Retina (tissue), 1 donor: ENCODE measurements at regions not wholly inside any gene's neighbourhood (a gene's known extent, or its start where the extent isn't known, plus 50 kb on each side); places are given as distances from the start of the nearest gene placed in this dataset.
"Not testable (repeated sequence)": the region's sequence is repeated elsewhere in the genome, so short reads cannot be mapped to it uniquely, and the experiment has no call there.

Source experiments
- DNase-seq: peaks from one replicate; pipeline ENCODE4 v3.0.0-alpha.2; 2016

DNA sequence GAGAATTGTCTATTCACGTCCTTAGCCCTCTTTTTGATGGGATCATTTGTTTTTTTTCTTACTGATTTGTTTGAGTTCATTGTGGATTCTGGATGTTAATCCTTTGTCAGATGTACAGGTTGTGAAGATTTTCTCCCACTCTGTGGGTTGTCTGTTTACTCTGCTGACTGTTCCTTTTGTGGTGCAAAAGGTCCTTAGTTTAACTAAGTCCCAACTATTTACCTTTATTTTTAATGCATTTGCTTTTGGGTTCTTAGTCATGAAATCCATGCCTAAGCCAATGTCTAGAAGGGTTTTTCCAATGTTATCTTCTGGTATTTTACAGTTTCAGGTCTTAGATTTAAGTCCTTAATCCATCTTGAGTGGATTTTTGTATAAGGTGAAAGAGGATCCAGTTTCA lies 336.3 kb downstream of the TFAP2B start:
- not testable (repeated sequence) for DNase-seq

DNA sequence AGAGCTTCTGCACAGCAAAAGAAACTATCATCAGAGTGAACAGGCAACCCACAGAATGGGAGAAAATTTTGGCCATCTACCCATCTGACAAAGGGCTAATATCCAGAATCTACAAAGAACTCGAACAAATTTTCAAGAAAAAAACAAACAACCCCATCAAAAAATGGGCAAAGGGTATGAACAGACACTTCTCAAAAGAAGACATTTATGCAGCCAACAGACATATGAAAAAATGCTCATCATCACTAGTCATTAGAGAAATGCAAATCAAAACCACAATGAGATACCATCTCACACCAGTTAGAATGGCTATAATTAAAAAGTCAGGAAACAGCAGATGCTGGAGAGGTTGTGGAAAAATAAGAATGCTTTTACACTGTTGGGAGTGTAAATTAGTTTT lies 340.6 kb downstream of the TFAP2B start:
- not testable (repeated sequence) for DNase-seq

DNA sequence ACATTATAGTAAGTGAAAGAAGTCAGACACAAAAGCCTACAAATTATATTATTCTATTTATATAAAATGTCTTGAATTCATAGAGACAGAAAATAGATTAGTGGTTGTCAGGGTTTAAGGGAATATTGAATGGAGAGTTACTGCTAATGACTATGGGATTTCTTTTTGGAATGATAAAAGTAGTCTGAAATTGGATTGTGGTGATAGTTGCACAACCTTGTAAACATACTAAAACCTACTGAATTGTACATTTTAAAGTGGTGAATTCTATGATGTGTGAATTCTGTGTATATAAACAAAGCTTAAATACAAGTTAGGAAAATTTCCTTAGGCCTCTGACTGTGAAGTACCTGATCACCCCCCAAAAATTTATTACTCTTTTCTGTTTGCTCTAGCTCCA lies 343.1 kb downstream of the TFAP2B start:
- no peak for DNase-seq

DNA sequence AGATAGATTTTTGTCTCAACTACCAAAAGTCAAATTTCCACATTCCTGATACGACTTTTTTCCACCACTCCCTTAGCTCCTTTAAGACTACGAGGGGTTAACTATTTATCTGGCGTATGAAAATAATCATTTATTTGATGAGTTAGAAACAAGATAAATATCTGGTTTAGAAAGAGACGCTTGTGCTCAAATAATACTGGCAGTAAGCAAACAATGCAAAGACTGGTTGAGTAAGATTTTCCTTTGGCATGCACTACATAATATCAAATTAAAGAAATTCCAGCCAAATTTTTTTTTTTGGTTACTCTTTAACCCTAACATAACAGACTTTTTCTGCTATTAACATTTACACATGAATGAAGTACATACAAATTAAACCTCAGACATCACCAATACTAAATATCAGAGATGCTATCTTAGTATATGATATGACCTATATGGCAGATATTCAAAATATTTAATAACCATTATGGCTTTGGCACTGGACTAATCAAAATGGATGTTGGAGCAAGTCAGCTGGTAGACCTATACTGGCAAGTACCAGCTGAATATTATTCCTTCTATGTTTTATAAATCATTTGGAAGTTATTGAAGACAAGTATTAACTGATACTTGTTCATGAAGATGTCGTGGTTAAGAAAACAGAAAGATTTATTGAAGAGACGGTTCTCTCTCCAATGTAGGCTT lies 345.3 kb downstream of the TFAP2B start:
- DNase-seq, result no peak

DNA sequence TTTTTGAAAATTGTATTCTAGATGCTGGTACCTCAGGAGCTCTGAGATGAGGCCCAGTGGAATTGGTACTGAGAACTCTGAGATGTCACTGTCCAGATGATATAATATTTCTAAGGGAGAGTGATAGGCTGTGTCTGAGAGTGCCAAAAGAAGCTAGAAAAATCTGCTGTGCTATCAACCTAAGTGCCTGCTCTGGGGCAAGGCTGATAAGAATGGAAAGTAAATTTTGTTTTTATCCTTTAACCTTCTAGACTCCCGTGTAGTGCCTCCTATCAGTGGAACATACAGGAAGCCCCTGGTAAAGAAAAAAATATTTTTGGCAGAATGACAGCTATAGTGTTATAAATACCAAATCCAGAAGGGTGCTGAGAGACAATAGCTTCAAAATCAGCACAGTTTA lies 348.2 kb downstream of the TFAP2B start:
- no peak for DNase-seq

DNA sequence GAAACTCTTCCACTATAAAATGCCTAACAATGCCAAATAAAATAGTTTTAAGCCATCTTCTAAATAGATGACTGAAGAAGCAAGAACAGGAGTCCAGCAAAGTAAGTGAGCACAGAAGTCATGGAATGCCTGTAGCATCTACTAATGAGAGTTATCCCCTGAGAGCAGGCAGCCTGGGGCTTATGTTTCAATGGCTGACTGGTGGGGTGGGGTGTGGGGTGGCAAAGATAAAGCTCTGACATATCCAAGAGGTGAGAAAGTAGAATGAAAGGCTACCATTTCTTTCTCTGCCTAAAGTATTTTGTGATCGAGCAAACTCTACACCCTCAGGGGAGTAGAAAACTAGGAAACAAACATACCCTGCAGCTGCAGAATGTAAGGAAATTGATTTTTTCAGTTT lies 348.8 kb downstream of the TFAP2B start:
- no peak for DNase-seq

DNA sequence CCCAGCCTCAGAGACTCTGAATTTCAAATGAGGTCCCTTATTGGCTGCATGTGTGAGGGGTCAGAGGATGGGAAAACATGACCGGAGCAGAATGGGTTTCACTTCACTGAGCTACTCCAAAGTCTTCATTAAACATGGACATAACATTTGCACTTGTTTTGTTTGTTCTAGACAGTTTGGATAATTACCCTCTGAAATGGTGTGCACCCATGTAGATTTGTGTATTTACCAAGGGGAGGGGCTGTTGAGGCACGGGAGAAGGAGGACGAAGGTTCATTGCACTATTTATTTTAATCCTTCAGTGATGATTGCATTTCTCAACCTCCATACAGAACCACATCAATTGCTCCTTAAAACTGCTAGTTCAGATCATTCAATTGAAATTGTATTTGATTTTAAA lies 364.2 kb downstream of the TFAP2B start:
- DNase-seq, result no peak

DNA sequence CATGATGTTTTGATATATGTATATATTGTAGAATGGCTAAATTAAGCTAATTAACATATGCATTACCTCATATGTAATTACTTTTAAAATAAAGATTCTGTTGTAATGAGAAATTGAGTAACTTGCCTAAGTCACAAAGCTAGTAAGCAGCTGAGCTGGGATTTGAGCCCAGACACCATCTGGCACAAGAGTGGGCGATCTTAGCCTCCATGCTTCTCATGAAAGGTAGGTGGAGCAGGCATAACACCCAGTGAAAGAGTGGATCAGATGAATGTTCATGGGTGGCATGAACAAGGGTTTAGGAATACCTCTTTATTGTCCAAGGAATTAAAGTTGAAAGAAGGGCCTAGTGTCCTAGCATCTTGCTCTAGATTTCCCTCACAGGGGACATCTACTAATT lies 365.4 kb downstream of the TFAP2B start:
- no peak for DNase-seq

DNA sequence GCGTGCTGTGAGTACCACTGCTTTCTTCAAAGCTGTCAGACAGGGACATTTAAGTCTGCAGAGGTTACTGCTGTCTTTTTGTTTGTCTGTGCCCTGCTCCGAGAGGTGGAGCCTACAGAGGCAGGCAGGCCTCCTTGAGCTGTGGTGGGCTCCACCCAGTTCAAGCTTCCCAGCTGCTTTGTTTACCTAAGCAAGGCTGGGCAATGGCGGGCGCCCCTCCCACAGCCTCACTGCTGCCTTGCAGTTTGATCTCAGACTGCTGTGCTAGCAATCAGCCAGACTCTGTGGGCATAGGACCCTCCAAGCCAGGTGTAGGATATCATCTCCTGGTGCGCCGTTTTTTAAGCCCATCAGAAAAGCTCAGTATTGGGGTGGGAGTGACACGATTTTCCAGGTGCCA lies 374.5 kb downstream of the TFAP2B start:
- DNase-seq, result not testable (repeated sequence)

DNA sequence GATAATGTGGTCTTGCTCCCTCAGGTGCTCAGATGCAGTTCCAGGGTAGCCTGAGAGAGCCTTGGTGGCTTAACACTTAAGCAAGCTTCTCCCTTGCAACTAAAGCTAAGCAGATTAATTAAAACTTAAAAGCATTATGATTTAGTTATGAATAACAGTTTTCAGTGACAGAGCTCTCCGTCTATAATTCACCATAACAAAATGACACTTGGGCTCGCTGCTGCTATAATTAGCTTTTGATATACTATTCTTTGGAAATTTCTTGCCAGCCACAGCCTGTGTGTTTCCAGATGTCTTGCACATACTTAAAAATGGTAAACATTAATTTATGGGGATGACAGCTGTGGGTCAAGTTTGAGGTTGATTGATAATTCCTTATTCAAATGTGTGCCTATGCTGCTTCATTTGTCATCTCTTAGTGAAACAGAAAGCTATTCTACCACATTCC lies 380.5 kb downstream of the TFAP2B start:
- no peak for DNase-seq

DNA sequence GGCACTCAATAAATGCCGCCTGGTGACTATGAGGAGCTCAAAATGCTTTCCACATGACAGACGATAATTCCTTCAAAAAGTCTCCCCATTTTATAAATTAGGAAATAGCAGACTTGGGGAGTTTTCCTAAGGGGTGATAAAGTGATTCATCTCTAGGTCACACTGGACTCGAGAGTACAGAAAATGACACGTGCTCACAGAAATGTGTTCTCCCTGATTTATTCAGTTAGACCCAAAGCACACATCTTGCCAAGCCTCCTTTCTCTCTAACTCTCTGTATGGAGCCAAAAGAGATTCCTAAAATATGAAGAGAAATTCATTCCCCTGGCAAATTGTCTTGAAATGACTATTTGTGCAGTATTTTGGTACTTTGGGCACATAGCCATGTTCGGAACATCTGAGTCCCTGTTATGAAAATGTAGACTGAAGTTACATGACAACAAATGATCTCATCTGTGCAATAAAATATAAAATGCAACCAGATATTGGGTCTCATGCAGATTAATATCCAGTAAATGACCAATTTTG lies 381.1 kb downstream of the TFAP2B start:
- DNase-seq, result no peak

DNA sequence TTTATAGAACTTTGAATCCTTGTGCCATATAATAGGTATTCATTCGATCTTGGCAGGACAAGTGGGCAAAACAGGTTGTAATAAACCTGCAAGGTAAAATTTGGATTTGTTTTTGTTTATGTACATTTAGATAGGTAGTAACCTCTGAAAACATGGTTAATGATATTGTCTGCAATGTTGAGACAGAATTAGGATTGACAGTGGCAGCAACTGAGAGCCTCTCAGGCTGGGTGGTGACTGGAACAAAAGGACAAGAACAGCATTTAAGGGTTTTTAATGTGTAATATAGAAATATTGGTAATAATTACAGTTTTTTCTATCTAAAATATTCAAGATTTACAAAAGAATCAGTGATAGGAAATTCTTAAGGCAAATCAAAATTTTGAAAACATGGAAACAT lies 382.0 kb downstream of the TFAP2B start:
- DNase-seq, result no peak

DNA sequence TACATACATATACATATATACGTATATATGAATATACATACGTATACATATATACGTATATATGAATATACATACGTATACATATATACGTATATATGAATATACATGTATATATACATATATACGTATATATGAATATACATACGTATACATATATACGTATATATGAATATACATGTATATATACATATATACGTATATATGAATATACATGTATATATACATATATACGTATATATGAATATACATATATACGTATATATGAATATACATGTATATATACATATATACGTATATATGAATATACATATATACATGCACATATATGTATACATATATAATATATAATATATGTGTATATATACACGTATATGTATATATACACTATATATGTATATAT lies 384.0 kb downstream of the TFAP2B start:
- DNase-seq, result not testable (repeated sequence)

DNA sequence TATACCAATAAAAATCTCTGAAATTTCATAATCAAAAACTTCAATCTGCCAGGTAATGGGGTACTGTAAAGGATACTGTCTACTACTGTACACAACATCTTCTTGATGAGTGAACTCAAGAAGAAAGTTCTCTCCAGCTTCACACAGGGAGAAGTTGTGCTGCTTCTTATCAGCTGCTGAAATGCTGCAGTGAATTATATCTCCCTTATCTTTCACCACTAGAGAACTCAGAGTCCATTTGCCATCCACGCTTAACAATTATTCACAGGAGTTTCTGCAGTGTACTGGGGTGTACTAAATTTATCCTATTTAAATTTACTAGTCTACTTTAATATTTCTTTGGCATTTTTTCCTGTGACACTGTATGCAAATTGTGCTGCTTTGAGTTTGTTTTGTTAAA lies 384.8 kb downstream of the TFAP2B start:
- DNase-seq, result no peak

DNA sequence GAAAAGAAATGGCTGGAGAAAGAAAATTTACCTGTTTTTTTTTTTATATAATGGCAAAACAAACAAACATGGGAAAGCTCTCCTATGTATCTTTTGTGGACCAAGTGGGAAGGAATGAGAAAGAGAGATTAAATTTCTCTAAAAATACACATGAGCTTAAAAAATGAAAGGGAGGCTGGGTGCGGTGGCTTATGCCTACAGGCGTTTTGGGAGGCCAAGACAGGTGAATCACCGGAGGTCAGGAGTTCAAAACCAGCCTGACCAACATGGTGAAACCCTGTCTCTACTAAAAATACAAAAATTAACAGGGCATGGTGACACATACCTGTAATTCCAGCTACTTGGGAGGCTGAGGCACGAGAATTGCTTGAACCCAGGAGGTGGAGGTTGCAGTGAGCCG lies 388.0 kb downstream of the TFAP2B start:
- DNase-seq, result not testable (repeated sequence)

DNA sequence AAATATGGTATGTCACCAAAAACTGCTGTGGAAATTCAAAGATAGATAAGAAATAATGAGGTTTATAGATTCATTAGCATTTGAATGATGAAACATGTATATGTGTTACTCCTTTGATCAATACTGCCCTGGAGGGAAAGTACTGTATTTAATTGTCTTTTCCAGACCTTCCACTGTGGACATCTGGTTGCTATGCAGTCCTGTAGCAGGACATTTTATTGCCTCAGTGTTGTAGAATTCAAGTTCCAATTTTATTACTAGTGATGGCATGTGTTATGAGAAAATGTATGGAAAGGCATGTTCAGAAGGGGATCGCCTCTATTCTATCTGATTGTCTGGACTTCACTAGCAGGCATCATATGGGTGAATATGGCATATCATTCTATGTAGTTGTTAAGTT lies 391.0 kb downstream of the TFAP2B start:
- no peak for DNase-seq

DNA sequence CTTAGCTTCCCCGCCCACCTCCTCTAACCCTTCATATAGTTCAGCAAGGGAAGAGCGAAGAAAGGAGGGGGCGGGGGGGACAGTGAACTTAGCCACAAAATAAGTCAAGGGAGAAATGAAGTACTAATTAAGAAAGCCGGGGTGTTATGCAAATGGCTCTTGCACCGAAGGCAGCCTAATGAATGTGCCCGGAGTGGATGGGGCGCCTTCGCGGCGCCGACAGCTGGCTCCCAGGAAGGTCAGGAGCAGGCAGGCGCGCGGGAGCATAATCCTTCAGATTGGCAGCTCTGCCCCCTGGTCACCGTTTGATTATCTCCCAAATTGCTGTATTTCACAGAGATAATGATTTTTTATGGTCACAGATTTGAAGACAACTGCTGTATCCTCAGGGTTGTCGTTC lies 395.1 kb downstream of the TFAP2B start:
- peak; percentile 74 for DNase-seq

DNA sequence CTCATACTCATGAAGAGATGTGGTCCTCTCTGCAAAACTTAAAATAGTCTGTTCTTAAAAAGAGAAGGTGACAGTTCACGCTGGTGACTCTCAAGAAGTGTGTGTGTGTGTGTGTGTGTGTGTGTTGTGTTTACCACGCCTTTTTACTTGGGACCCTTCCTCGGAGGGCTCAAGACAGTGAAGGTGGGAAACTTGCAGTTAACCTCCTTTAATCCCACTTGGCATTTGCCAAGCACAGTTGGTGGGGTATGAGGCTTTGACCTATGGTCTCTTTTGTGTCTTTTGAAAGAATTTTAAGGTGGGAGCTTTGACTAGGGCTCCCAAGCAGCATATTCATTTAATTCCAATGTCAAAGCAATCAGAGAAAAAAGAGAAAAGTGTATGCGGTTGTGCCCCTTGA lies 395.8 kb downstream of the TFAP2B start:
- DNase-seq, result no peak

DNA sequence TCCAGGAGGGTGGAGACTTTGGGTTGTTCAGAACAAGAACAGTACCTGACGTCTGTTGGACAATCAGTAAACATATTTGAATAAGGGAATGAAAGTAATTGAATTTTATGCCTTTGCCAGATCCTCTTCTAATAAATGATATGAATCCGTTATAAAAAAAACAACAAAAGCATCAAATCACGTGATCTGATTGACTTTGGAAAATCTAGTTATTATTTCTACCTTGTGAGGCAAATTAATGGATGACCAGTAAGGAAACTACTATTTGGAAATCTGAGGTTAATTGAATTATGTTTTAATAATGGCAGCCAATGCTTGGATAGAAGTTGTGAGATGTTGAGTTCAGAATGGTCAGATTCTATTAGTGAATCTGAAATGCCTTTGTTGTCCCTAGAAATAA lies 399.5 kb downstream of the TFAP2B start:
- DNase-seq, result no peak

DNA sequence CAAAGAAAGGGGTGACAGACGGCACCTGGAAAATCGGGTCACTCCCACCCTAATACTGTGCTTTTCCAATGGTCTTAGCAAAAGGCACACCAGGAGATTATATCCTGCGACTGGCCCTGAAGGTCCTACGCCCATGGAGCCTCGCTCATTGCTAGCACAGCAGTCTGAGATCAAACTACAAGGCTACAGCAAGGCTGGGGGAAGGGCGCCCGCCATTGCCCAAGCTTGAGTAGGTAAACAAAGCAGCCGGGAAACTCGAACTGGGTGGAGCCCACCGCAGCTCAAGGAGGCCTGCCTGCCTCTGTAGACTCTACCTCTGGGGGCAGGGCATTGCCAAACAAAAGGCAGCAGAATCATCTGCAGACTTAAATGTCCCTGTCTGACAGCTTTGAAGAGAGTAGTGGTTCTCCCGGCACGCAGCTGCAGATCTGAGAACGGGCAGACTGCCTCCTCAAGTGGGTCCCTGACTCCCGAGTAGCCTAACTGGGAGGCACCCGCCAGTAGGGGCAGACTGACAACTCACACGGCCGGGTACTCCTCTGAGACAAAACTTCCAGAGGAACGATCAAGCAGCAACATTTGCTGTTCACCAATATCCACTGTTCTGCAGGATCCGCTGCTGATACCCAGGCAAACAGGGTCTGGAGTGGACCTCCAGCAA lies 406.0 kb downstream of the TFAP2B start:
- DNase-seq, result not testable (repeated sequence)

DNA sequence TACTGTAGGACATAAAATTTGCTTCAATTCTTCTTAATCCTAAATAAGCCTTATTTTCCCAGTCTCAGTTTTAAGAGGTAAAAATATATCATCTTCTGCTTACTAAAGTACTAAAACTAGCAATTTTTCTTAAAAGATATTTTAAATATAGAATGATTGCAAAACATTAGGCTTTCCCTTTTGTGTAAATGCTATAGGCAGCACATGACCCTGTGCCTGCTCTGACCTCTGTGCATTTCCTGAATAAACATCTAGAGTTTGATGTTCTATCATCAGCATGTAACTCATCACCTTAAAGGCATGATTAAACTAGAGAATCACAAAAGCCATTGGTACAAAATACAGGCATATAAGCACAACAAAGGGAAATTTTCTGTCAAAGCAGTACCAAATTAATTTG lies 422.7 kb downstream of the TFAP2B start:
- no peak for DNase-seq

DNA sequence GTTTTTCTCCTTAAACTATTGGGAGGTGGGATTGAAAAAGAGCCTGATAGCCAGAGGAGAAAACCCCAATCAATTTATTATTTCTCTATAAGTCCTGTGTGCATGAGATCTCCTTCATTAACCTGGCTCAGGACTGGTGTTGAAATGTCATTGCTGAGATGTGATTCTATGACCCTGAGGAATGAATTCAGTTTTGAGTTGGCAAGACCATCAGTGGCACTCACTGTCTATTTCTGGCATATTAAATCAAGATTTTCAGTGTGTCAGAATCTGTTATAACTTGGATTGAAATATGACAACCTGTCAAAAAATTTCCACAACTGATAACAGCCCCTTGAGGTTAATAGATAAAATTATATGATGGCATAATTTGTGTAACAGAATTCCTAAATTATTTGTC lies 431.1 kb downstream of the TFAP2B start:
- DNase-seq, result no peak

DNA sequence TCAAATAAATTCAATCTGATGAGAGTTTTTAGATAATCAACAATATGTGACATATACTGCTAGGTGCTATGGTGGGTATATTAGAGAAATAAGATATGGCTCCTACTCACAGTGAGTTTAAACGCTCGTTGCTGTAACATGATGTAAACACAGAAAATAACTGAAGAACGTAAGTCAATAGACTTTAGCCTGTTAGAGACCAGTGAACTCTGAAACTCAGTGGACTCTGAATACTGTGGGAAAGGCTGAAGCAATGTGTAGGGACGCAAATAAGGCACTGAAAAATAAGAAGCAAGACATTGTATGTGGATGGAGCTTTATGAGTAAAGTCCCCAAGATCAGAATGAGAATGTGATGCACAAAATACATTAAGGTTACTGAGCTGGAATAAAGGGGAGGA lies 431.6 kb downstream of the TFAP2B start:
- no peak for DNase-seq

DNA sequence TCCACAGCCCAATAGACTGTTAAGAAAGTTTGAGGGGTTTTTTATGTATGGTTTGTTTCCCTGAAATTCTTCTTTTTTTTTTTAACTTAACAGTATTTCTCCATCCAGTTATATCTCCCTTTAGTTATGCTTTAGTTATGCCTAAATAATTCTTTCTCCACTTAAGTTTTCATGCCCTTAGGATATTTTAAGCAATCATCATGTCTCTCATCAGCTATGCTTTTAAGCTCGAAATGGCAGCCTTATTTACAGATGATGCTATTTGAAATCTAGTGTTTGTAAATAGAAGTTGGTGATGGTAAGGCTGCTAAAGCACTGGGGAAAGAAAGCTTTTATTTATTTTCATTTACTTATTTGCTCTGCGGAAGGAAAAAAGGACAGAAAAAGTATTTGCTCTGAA lies 439.3 kb downstream of the TFAP2B start:
- DNase-seq, result no peak

DNA sequence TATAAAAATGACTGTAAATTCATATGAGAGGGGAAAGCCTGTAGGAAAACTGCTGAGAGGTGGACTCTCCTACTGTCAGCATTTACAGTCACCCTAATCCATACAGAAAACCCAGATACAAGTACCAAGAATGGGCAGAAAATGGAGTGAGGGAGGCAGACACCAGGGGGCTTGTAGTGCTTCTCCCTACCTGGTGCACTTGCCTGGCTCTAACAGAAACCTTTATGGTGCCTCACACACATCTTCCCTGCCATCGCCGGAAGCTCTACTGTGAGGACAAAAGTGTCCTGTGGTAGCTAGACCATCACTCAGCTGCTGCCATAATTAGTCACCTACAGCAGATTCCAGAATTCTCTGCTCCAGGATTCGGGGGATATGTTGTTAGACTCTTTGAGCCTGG lies 441.3 kb downstream of the TFAP2B start:
- DNase-seq, result no peak
